ENCODE measurements at regions not wholly inside any gene's neighbourhood (a gene's known extent, or its start where the extent isn't known, plus 50 kb on each side); places are given as distances from the start of the nearest gene placed in this dataset.
A peak's percentile ranks its signal among the peaks of the same experiment; 100 is the strongest.

DNA sequence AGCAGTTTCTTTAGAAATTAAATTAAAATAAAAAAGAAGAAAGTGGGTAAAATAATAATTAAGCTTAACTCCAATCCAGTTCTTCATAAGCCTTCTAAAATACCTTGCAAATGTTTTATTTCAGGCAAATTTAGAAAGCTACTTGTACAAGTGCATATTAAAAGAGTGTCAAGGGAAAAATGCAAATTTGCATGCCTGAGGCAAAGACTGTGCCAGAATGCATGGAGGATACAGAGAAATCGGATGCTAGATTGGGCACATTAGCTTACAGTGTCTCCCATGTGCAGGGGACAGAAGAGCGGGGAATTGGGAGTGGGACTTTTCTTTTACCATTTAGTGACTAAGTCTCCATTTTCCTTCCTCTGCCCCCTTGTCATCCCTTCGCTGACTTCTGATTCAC is 173.0 kb upstream of the NWD2 start:
- no peak for DNase-seq (ENCODE audit: low read depth)

DNA sequence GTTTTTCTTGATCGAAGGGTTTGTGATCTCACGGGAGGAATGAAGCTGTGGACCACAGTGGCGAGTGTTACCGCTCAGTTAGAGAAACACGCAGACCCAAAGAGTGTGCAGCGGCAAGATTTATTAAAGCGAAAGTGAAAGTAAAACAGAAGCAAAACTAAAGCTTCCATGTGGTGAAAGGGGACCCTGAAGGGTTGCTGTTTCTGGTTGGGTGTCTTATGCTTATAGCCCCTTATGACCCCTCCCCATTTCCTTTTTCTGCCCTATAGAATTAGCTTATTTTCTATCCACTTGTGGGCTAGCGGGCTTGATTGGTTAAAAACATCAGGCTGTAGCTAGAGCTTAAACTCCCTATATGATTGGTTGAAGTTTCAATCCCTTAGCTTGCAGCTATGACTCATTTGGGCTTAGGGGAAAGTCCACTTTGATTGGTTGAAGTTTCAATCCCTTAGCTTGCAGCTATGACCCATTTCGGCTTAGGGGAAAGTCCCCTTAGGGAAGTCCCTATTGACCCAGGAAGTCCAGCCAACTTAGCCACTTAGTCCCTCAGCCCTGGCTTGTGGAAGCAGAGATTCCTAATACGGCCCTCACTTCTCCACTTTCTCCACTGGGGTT is 171.2 kb upstream of the NWD2 start:
- peak; percentile 68 for DNase-seq (ENCODE audit: low read depth)

DNA sequence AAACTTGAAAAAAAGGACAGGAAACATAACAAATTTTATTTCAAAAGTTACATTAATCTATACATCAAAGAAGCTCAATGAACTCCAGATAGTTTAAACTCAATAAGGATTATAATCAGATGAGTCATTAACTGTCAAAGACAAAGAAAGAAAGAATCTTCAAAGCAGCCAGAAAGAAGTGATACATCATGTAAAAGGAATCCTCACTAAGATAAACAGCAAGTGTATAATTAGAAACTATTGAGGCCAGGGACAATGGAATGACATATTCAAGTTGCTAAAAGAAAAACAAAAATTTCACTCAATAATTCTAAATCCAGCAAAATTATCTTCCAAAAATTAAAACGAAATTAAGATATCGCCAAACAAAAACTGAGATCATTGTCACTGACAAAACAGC is 161.6 kb upstream of the NWD2 start:
- no peak for DNase-seq (ENCODE audit: low read depth)

DNA sequence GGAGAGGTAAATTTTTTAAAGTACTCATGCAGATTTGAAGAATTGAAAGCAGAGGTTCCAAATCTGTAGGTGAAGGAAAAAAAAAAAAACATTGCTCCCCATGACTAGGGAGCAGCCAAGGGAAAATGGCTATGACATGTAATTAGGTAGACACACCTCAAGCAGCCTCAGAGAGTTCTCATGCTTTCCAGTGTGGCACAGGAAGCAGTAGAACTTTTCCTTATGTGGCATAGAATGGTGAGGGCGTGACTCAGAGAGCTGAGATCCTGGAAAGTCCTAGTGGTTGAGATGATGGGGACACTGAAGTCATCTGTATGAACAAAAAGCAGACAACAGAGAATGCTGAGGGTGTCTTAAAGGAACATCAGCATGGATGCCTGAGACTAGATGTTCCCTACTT is 148.6 kb upstream of the NWD2 start:
- no peak for DNase-seq (ENCODE audit: low read depth)

DNA sequence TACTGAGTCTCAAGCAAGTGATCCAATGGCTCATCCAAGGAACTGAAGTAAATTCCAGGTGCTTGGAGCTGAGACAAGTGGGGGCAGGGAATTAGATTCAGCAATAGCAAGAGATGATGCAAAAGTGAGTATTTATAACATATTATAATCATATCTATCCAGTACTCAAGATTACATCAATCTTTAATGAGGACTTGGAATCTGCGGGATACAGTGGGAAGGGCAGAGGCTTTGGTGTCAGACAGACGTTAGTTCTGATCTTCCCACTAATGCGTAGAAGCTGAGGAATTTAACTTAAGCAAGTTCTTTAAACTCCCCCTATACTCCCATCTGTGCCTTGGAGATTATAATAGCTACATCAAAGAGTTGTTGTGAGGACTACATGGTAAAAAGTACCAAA is 143.4 kb upstream of the NWD2 start:
- no peak for DNase-seq (ENCODE audit: low read depth)

DNA sequence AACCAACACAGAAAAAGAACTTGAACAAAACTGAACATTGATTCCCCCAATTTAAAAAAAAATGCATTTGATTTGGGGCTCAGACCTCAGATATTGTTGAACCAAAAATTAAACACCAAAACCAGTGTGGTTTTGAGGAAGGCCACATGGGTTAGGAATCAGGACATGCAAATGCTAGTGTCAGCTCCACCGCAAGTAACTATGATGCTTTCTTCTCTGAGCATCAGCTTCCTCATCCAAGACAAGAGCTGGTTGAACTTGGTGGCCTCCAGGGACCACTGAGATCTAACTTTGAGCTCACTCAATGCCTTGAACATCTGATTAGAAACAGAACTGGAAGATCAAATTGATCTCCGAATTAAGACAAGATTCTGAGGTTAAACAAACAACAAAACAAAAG is 142.9 kb upstream of the NWD2 start:
- no peak for DNase-seq (ENCODE audit: low read depth)

DNA sequence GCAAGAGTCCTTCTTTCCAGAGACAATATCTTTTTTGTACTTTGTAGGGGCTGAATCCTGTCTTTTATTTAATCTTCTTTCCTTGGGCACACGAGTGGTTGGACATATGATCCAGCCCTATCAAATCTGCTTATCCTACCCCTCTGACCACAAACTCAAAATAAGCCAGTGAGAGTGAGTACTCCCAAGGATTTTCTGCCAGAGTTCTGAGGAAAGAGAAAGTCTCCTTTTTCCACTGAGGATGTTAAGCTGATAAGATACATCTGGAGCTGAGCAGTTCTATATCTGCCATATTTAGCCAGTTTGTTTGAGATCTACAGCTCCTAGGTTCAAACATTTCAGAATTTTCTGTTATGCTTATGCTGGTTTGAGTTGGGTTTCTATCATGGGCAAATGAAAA is 134.8 kb upstream of the NWD2 start:
- DNase-seq (ENCODE audit: low read depth), result no peak

DNA sequence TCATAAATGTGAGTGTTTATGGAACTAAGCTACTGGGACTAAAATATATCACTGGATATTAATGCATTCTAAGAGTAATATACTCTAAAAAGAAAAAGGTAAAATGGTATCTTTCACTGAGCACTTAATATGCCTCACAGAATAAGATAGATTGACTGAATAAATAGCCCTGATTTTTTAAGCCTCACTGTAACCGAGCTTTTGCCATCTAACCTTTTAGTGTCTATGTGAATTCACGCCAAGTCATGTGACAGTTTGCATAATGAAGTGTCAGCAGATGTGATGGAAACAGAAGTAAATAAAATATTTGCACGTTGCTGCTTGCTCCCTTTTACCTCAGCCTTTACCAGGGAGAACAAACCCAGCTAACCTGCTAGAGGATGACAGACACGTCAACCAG is 119.7 kb upstream of the NWD2 start:
- no peak for DNase-seq (ENCODE audit: low read depth)

DNA sequence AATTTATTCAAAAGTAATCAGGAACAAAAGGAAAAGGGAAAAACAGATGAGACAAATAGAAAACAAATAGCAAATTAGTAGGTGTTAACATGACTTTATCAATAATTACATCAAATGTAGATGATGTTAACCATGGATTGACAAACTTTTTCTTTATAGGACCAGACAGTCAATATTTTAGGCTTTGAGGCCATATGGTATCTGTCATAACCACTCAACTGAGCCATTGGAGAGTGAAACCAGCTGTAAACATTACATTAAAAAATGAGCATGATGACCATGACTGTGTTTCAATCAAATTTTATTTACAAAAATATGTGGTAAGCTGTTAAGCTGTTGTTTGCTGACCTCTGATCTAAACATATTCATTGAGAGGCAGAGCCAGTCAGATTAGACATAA is 118.5 kb upstream of the NWD2 start:
- no peak for DNase-seq (ENCODE audit: low read depth)

DNA sequence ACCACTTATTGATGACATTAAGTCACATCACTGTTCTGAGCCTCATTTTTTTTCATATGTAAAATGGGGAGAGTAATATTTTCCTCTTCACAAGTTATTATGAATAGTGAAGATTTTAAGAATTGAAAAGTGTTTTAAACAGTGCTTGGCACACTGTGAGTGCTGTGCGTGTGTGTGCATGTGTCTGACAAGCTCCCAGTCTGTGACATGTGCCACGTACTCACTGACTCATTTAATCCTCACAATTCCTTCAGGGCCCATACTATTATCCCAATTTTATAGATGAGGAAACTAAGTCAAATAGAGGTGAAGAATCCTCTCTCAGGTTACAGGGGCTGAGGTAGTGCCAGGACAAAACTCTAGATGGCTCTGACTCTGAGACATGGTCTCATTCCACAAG is 114.1 kb upstream of the NWD2 start:
- no peak for DNase-seq (ENCODE audit: low read depth)

DNA sequence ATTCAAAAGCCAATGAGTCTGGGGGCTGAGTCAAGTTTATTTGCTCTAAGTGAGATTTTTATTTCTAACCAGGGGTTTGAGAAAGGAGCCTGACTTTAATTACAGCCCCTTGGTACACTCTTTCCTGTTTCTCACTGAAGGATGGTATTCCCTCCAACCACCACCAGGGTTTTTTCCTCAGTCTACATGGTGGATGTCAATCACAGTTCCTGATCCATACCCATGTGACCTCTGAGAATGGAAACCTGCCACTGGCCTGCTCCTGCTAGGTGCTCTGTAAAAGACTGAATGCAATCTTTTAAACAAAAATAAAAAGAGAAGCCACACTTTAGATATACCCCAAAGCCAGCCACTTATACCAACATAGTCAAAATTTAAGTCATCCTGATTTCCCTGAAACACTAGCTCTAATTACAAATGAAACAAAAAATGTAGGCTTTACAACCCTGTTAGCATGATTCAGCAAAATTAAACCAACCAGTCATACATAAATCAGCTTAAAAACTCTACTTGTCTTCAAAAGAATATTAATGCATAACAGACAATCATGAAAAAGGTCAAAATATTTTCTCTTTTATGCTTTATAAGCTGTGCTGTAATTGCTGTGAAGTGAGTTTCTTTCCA is 112.1 kb upstream of the NWD2 start:
- DNase-seq (ENCODE audit: low read depth), result no peak

DNA sequence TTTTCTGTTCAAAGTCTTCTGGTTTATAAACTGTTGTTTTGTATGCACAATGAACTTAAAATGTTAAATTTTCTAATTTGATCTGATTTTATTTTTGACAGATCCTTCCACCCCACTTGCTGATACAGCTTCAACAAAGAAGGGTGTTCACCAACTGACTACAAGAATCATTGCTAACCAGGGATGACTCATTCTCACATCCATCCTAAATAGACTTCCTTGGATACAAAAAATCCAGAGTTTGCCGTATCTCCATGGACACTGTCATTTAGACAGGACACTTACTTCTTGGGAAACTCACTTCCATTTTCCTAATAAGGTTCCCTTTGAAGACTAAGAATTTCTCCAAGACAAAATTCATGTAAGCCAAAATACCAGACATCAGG is 111.6 kb upstream of the NWD2 start:
- DNase-seq (ENCODE audit: low read depth), result no peak

DNA sequence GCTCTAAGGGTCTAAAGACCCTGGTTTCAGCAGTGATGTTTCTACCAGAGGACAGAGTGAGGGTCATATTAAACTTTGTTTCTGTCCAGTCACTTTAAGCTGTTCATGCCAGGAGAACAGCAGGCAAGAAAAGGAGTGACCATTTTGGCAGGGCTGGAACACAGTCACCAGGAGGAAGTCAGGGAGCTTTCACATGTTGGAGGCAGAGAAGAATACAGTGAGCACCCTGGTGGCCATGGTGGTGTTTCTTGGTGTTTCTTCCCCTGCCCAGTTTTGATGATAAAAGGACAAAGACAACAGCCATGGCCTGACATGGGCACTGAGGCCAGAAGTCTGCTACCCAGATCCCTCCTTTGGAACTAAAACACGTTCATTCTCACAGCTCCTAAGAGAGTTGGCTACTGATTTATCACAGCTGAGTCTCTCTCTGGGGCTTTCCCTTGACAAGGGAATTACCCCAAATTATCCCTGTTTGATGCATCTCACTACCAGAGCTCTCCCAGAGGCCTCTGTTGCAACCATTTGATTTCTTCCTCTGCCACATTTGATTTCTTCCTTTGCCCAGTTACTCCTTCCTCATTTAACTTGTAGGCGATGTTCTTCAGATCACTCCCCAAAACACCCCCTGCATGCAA is 106.4 kb upstream of the NWD2 start:
- no peak for DNase-seq (ENCODE audit: low read depth)

DNA sequence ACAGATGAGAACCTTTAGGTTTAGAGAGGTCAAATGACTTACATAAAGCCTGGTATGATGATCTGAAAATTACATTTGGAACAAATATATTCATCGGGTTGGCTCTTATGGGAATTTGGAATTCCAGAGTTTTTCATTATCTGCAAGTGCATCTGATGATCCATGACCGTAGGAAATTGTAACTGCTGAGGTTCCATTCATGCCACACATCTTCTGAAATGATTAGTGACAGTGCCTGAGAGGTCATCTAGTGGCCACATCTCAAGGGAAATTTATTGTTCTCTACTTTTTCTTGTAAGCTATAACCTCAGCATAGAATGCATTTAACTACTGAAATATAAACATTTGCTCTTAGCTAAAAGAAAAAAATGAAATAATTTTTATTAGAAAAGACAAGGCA is 105.8 kb upstream of the NWD2 start:
- DNase-seq (ENCODE audit: low read depth), result no peak

DNA sequence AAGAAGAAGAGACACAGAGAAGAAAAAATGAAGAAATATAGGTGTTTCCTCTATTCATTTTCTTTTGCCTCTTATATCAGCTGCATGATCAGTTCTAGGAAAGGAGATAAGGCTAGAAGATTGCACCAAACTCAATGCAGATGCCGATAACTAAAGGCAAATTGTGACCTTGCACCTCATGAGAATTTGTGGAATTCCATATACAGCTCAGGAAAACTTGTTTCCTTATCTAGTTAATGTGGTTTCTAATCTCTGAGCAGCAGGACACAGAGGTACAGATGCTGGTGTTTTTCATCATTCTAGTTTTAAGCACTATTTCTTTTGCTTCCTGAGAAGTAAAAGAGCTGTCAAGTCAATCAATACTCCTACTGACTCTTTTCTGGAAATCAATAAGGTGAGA is 104.6 kb upstream of the NWD2 start:
- no peak for DNase-seq (ENCODE audit: low read depth)

DNA sequence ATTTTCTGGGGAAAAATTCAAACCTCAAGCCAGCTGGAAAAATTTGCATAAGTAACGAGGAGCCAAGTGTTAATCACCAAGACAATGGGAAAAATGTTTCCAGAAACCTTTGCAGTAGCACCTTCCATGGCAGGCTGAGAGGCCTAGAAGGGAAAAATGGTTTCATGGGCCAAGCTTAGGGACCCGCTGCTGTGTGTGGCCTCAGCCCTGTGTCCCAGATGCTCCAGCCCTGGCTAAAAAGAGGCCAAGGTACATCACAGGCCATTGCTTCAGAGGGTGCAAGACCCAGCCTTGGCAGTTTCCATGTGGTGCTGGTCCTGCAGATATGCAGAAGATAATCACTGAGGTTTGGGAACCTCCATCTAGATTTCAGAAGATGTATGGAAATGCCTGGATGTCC is 98.3 kb upstream of the NWD2 start:
- no peak for DNase-seq (ENCODE audit: low read depth)

DNA sequence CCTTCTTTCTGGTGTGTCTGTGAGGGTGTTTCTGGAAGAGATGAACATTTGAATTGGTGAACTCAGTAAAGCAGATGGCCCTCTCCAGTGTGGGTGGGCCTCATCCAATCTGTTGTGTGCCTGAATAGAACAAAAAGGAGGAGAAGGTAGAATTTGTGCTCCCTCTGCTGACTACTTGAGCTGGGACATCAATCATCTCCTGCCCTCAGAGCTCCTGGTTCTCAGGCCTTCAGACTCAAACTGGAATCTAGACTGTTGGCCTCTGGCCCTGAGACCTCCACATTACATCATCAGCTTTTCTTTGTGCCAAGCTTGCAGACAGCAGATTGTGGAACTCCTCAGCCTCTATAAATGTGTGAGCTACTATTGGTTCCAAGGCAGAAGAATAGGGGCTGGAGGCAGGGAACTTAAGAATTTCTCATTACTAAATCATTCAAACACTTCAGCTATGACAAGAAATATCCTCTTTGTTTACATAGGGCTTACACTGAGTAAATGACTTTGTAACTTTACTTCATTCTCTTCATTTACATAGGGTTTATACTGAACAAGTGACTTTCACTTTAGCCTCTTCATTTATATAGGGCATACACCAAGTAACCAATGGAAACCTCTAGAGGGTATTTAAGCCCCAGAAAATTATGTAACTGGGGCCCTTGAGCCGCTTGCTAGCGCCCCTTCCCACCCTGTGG is 86.9 kb upstream of the NWD2 start:
- DNase-seq (ENCODE audit: low read depth), result no peak

DNA sequence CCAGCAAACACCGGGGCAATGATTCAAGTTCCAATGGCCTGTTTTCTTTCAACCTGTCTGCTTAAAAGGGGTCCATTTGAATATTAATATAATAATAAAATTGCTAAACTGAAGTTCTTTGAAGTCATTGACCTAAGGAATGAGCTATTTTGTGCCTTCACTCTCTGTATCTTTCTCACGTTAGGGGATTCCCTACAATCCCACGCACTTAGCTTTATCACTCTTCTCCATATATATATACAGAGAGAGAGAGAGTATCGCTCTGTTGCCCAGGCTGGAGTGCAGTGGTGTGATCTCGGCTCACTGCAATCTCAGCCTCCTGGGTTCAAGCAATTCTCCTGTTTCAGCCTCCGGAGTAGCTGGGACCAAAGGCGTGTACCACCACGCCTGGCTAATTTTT is 83.9 kb upstream of the NWD2 start:
- DNase-seq (ENCODE audit: low read depth), result no peak

DNA sequence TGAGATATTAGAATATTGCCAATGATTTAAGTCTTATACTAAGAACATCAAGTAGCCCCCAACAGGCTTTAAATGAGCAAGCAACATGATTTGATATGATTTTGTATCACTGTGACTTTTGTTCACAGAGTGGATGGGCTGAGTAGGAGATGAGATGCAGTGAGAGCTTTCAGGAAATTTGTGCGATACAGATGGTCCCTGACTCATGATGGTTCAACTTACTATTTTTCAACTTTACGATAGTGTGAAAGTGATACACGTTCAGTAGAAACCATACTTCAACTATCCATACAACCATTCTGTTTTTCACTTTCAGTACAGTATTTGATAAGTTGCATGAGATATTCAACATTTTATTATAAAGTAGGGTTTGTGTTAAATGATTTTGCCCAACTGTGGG is 78.7 kb upstream of the NWD2 start:
- DNase-seq (ENCODE audit: low read depth), result no peak

DNA sequence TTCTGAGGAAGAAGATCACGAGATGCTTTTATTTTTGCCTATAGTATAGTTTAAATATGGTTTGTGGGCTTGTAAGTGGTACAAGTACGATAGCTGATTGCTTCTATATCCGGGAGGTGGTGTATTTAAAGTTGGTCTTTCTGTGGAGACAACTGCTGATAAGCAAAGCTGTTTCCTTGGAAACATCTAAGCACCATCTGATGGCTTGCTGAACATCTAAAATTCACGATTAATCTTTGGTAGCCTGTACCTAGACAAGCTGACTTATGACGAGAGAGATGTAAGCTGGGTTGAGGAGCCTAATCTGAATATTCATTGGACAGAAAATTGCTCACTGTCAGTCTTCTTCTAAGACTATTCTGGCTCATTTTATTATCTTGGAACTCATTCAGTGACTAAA is 74.6 kb upstream of the NWD2 start:
- DNase-seq (ENCODE audit: low read depth), result no peak

DNA sequence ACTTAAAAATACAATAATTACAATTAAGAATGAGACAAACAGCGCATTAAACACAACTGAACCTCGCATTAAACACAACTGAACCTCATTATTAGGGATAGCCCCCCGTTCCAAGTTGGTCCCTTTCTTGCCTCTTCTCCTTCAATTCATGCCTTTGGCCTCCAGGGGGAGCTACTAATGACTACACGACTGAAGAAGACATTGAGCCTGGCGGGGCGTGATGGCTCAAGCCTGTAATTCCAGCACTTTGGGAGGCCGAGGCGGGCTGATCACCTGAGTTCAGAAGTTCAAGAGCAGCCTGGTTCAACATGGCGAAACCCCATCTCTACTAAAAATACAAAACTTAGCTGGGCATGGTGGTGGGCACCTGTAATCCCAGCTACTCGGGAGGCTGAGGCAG is 56.4 kb upstream of the NWD2 start:
- DNase-seq (ENCODE audit: low read depth), result no peak
